ENCODE measurements at regions not wholly inside any gene's neighbourhood (a gene's known extent, or its start where the extent isn't known, plus 50 kb on each side); places are given as distances from the start of the nearest gene placed in this dataset.

DNA sequence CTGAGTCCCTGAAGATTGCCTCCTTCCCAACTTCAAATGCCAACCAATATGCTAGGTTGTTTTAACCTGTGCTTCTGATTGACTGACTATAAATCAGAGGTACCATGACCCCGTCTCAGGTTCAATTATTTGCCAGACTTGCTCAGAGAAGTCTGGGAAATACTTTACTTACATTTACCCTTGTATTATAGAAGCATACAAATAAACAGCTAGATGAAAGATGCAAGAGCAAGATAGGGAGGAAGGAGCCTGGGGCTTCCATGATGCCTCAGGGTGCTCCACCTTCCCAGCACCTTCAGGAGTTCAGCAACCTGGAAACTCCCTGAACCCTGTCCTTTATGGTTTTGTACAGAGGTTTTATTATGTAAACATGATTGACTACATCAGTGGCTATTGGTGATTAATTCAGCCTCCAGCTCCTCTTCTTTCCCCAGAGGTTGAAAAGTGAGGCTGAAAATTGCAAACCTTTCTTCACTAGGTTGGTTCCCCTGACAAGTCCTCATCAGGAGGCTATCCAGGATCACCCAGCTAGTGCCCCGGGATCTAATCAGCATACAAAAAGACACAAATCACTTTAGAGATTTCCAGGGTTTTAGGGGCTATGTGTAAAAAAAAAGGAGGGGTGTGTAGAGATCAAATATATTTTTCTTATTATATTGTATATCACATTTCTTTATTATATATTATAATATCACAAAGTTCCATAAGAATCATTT, 547.7 kb downstream of the EPM2A start:
- DNase-seq (ENCODE audit: low spot score), result no peak
- no peak for TF ChIP-seq CTCF (IDR thresholded peaks at IDR 0.05; ENCODE audit: extremely low read depth, missing control alignments)

DNA sequence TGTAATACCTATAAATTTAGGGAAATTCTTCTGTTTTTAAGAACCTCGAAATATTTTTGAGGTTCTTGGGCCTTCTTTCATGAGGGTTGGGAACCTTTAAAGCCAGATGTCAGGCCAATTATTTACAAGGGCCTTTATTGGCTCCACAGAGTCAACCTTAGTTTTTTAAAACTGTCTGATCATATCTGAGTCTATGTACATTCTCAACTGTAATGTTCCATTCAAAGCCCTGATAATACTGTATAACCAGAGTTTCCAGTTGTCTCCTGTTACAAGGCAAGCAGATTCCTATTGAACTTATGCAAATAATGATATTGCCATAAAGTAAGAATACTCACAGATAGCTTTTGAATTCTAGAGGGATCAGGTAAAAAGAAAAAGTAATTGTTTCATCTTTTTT, 545.5 kb downstream of the EPM2A start:
- no peak for DNase-seq (ENCODE audit: low spot score)
- no peak for TF ChIP-seq CTCF (IDR thresholded peaks at IDR 0.05; ENCODE audit: extremely low read depth, missing control alignments)

DNA sequence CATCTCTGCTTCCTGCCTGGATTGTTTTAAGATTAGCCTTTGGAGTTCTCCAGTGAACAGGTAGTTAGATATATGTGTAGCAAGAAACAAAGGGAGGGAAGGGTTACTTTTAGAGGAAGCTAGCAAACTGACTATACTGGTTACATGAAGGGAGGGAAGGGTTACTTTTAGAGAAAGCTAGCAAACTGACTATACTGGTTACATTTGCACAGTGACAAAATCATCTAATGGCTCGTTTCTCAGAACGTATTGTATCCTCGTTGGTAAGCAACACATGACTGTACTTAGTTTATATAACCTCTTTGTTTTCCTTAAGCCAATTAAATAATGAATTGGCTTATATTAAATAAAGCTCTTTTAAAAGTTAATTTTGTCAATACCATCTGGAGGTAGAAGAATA, 540.9 kb downstream of the EPM2A start:
- no peak for TF ChIP-seq CTCF (IDR thresholded peaks at IDR 0.05; ENCODE audit: extremely low read depth, missing control alignments)

DNA sequence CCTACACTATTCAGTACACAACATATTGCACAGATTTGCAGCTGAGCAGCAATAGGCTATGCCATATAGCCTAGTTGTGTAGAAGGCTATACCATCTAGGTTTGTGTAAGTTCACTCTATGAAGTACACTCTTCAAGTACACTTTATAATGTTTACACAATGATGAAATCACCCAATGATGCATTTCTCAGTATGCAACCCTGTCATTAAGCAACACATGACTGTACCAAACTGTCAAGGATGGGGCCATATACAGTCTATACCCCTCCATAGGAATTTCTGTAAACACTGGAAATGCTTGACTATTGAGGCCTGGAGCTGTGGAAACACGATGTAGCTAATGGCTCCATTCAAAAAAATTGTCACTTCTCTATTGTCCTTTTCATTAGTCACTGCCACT, 535.4 kb downstream of the EPM2A start:
- no peak for TF ChIP-seq CTCF (IDR thresholded peaks at IDR 0.05; ENCODE audit: extremely low read depth, missing control alignments)
- DNase-seq (ENCODE audit: low spot score), result no peak

More for the DNA sequence above, 540.9 kb downstream of the EPM2A start:
- DNase-seq (ENCODE audit: low spot score), result no peak

- no peak for TF ChIP-seq CTCF (IDR thresholded peaks at IDR 0.05; ENCODE audit: extremely low read depth, missing control alignments)
- DNase-seq (ENCODE audit: low spot score), result no peak
Measured at GRCh38 chr6:145204301-145204700, 531.0 kb downstream of the EPM2A start.

DNA sequence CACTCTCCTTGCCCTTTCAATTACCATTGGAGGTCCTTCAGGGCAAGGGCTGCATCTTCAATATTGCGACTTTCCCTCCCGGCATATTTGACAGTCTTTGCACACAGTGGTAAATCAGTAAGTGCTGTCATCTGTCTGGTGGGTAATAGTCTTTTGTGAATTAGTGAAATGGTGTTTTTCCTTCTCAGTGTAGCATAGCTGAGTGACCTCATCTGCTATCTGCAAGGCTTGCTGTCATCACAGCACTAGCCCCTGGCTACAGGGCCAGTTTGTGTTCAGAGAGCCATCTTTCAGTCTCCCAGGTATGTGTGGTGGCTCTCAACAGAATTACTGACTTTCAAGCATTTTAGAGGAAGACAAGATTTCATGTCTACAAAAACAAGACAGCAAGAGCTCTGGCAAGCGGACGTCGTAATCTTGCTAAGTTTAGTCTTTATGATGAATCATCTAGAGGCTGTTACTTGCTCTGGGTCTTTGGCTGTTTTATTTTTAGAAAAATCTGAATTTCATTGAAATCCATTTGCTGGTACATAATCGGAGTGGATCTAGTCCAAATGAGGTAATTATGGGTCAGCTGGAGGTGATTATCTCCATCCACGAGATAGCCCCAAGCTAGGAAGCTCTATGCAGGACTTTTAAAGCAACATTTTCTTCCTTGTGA, 528.9 kb downstream of the EPM2A start:
- no peak for DNase-seq (ENCODE audit: low spot score)
- TF ChIP-seq CTCF (IDR thresholded peaks at IDR 0.05; ENCODE audit: extremely low read depth, missing control alignments), result no peak

- TF ChIP-seq CTCF (IDR thresholded peaks at IDR 0.05; ENCODE audit: extremely low read depth, missing control alignments), result no peak
- DNase-seq (ENCODE audit: low spot score), result no peak
Measured at GRCh38 chr6:145208474-145208873, 526.8 kb downstream of the EPM2A start.

All from GM20000 (cell line).